CD14-positive monocyte (primary cell): ENCODE measurements at regions not wholly inside any gene's neighbourhood (a gene's known extent, or its start where the extent isn't known, plus 50 kb on each side); places are given as distances from the start of the nearest gene placed in this dataset.

Source experiments
- DNase-seq, 3 donors: peaks; one replicate each; pipeline ENCODE4 v3.0.0-alpha.2; 2011 to 2022
- H2AFZ ChIP-seq: 2 replicates; pipeline ENCODE4 v1.6.0; 2012; ENCODE audit warnings: mild to moderate bottlenecking, low read depth, low read length, inconsistent platforms; ENCODE audit not compliant: insufficient read depth, poor library complexity, severe bottlenecking
- H3K27ac ChIP-seq, 2 donors: 1 replicate in 1 of 2; 2 replicates in 1 of 2; pipeline ENCODE4 v1.5.1; 2012 to 2013; ENCODE audit warnings: low read length in 2 of 2, control low read depth in 1 of 2, inconsistent platforms in 1 of 2, low read depth in 1 of 2, mild to moderate bottlenecking in 1 of 2
- H3K27me3 ChIP-seq, 2 donors: one replicate each; pipeline versions ENCODE4 v1.6.0 to v1.6.1; 2011 to 2013; ENCODE audit warnings: low read length in 2 of 2; ENCODE audit not compliant: control insufficient read depth in 2 of 2, insufficient read depth in 2 of 2
- H3K36me3 ChIP-seq, 2 donors: replicated peaks in 1 of 2; 1 replicate in 1 of 2; 2 replicates in 1 of 2; pipeline versions ENCODE4 v1.5.1 to v1.6.1; 2012 to 2013; ENCODE audit warnings: low read length in 2 of 2, control low read depth in 1 of 2, inconsistent platforms in 1 of 2, mild to moderate bottlenecking in 1 of 2; ENCODE audit not compliant: insufficient read depth in 2 of 2, control insufficient read depth in 1 of 2
- H3K4me1 ChIP-seq, 2 donors: 1 replicate in 1 of 2; 2 replicates in 1 of 2; pipeline versions ENCODE4 v1.5.1 to v1.6.1; 2012 to 2013; ENCODE audit warnings: low read length in 2 of 2, control low read depth in 1 of 2, inconsistent platforms in 1 of 2, mild to moderate bottlenecking in 1 of 2, moderate library complexity in 1 of 2; ENCODE audit not compliant: insufficient read depth in 2 of 2, control insufficient read depth in 1 of 2
- H3K4me2 ChIP-seq: replicated peaks from 2 replicates; pipeline ENCODE3; 2012; ENCODE audit warnings: low read length, moderate library complexity, mild to moderate bottlenecking; ENCODE audit not compliant: poor library complexity, severe bottlenecking; ENCODE audit errors: extremely low read depth
- H3K4me3 ChIP-seq, 3 experiments: fragments of 200-600 bp in 1 of 3; sonication (generic) in 1 of 3; replicated peaks in 1 of 3; 1 replicate in 2 of 3; 2 replicates in 1 of 3; pipeline ENCODE4 v1.5.1; 2011 to 2013; ENCODE audit warnings: low read length in 3 of 3, mild to moderate bottlenecking in 3 of 3, control low read depth in 2 of 3, low read depth in 2 of 3, inconsistent platforms in 1 of 3, moderate library complexity in 1 of 3
- H3K79me2 ChIP-seq: 2 replicates; pipeline ENCODE4 v1.6.0; 2012; ENCODE audit warnings: mild to moderate bottlenecking, control low read depth, inconsistent platforms, low read length, moderate library complexity; ENCODE audit not compliant: insufficient read depth
- H3K9ac ChIP-seq: 2 replicates; pipeline ENCODE4 v1.6.0; 2017; ENCODE audit warnings: low read length, mild to moderate bottlenecking; ENCODE audit not compliant: insufficient read depth, poor library complexity, severe bottlenecking
- H3K9me3 ChIP-seq, 2 donors: replicated peaks in 1 of 2; 1 replicate in 1 of 2; 2 replicates in 1 of 2; pipeline versions ENCODE4 v1.5.1 to v1.6.1; 2012 to 2013; ENCODE audit warnings: low read length in 2 of 2, control low read depth in 1 of 2; ENCODE audit not compliant: control insufficient read depth in 1 of 2, insufficient read depth in 1 of 2
- H4K20me1 ChIP-seq: 2 replicates; pipeline ENCODE4 v1.6.0; 2012; ENCODE audit warnings: mild to moderate bottlenecking, low read length, control low read depth, moderate library complexity; ENCODE audit not compliant: insufficient read depth
- H3K27ac Mint-ChIP-seq, 7 donors: one replicate each; pipeline ENCODE4 v1.8.0; 2020; ENCODE audit warnings: mild to moderate bottlenecking in 7 of 7, mixed read lengths in 7 of 7, moderate library complexity in 6 of 7, inconsistent platforms in 2 of 7
- H3K27me3 Mint-ChIP-seq, 3 donors: one replicate each; pipeline ENCODE4 v1.8.0; 2021 to 2022; ENCODE audit warnings: low read depth in 3 of 3, mild to moderate bottlenecking in 3 of 3, mixed read lengths in 3 of 3, moderate library complexity in 3 of 3, inconsistent platforms in 1 of 3
- H3K36me3 Mint-ChIP-seq, 2 donors: one replicate each; pipeline ENCODE4 v1.8.0; 2020; ENCODE audit warnings: mixed read lengths in 2 of 2, inconsistent platforms in 1 of 2, mild to moderate bottlenecking in 1 of 2
- H3K4me1 Mint-ChIP-seq: one replicate; pipeline ENCODE4 v1.8.0; 2020; ENCODE audit warnings: mild to moderate bottlenecking, mixed read lengths
- H3K4me3 Mint-ChIP-seq, 2 donors: one replicate each; pipeline ENCODE4 v1.8.0; 2020; ENCODE audit warnings: mild to moderate bottlenecking in 2 of 2, mixed read lengths in 2 of 2, moderate library complexity in 1 of 2
- H3K9me3 Mint-ChIP-seq, 7 donors: one replicate each; pipeline ENCODE4 v1.8.0; 2020 to 2022; ENCODE audit warnings: mixed read lengths in 7 of 7, mild to moderate bottlenecking in 6 of 7, moderate library complexity in 6 of 7, inconsistent platforms in 2 of 7
- WGBS: methylation state at CpG from one replicate; pipeline ENCODE4 v1.1.5; 2013; ENCODE audit warnings: missing lambda C conversion rate; ENCODE audit not compliant: insufficient coverage; 5-methylcytosine and 5-hydroxymethylcytosine counted together
- intact Hi-C, 2 donors: fragments of 100-400 bp; cut with micrococcal nuclease; formaldehyde crosslinking; loops; one replicate each; pipeline versions ENCODE4 v1.15.0 to v1.15.1; 2023
- TF ChIP-seq, protein P1 (sequence below): fragments of 200-600 bp; IDR thresholded peaks from one replicate; pipeline ENCODE4 v1.8.0; 2022; ENCODE audit warnings: antibody characterized with exemption, mild to moderate bottlenecking

GRCh38 chr19:30244533-30244932 is 127.7 kb upstream of the ZNF536 start:
- Histone ChIP-seq H3K36me3 (no peaks in the 10 kb centered on the region), H3K27me3 (no peaks in the 10 kb centered on the region), H3K4me1 (no peaks in the 10 kb centered on the region), H4K20me1 (no peaks in the 10 kb centered on the region), H3K9me3 (no peaks in the 10 kb centered on the region), H3K4me2 (no peak overlapping the region), H3K4me3 (no peak overlapping the region), H3K9ac (no peak overlapping the region), H3K79me2 (no peaks in the 10 kb centered on the region), H2AFZ (no peak overlapping the region), H3K27ac (no peak overlapping the region)
- intact Hi-C loops = no loop called here
- Mint-ChIP-seq H3K36me3 (no peaks in the 10 kb centered on the region), H3K27me3 (peaks cover 4 to 18% (median 11%) of the 10 kb centered on the region in 3 donors), H3K9me3 (peaks cover 0 to 1% (median 0%) of the 10 kb centered on the region in 7 donors), H3K27ac (no peak overlapping the region), H3K4me1 (no peaks in the 10 kb centered on the region), H3K4me3 (no peak overlapping the region)
- 68% methylated on average over 4 of the region's 4 CpGs for WGBS
- DNase-seq = no peak
- TF ChIP-seq, protein P1, sequence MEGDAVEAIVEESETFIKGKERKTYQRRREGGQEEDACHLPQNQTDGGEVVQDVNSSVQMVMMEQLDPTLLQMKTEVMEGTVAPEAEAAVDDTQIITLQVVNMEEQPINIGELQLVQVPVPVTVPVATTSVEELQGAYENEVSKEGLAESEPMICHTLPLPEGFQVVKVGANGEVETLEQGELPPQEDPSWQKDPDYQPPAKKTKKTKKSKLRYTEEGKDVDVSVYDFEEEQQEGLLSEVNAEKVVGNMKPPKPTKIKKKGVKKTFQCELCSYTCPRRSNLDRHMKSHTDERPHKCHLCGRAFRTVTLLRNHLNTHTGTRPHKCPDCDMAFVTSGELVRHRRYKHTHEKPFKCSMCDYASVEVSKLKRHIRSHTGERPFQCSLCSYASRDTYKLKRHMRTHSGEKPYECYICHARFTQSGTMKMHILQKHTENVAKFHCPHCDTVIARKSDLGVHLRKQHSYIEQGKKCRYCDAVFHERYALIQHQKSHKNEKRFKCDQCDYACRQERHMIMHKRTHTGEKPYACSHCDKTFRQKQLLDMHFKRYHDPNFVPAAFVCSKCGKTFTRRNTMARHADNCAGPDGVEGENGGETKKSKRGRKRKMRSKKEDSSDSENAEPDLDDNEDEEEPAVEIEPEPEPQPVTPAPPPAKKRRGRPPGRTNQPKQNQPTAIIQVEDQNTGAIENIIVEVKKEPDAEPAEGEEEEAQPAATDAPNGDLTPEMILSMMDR = no peak

DNA sequence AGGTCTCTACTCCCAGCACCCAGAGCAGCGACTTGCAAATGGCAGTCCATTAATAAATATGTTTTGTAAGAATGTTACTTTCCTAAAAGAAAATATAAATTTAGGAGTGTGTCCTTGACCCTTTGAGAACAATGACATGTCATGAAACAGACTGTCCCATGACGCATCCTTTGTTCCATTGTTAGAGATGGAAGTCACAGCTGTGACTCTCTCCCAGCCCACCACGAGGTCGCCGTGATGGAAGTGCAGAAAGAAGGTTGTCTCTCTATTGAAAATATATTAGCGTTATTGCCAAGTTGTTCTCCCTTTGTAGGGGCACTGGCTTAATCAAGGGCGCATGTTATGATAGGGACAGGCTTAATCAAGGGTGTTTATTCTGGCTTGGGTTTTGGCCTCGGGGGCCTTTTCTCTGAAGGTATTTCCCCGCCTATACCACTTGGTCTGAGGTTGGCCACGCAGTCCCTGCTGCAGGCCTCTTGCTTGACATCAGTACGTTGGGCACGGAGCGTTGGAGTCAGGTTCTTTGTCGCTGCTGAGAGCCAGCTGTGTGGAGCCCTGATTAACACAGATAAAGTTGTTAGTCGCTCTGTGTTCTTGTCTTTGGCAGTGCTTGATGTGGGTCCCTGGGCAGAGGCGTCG is 126.7 kb upstream of the ZNF536 start:
- Histone ChIP-seq H3K4me1 (no peaks in the 10 kb centered on the region), H3K9me3 (no peaks in the 10 kb centered on the region), H2AFZ (no peak overlapping the region), H3K9ac (no peak overlapping the region), H3K4me2 (no peak overlapping the region), H3K4me3 (no peak overlapping the region), H3K79me2 (no peaks in the 10 kb centered on the region), H3K27me3 (no peaks in the 10 kb centered on the region), H3K27ac (no peak overlapping the region), H3K36me3 (no peaks in the 10 kb centered on the region), H4K20me1 (no peaks in the 10 kb centered on the region)
- Mint-ChIP-seq H3K36me3 (no peaks in the 10 kb centered on the region), H3K4me1 (no peaks in the 10 kb centered on the region), H3K4me3 (no peak overlapping the region), H3K27me3 (peaks cover 4 to 15% (median 11%) of the 10 kb centered on the region in 3 donors), H3K9me3 (peaks cover 0 to 1% (median 0%) of the 10 kb centered on the region in 7 donors), H3K27ac (no peak overlapping the region)
- TF ChIP-seq, protein P1 = no peak
- 90% methylated on average over 13 of the region's 17 CpGs for WGBS
- intact Hi-C loops = no loop called here
- no peak for DNase-seq
